Transverse colon (tissue), 3 donors: ENCODE measurements at regions not wholly inside any gene's neighbourhood (a gene's known extent, or its start where the extent isn't known, plus 50 kb on each side); places are given as distances from the start of the nearest gene placed in this dataset.

ENCODE experiments used
- CTCF ChIP-seq, 5 experiments: fragments of 200-600 bp in 3 of 5; fragments of 450-650 bp in 2 of 5; sonication (generic) in 3 of 5; IDR thresholded peaks; 1 replicate in 2 of 5; 2 replicates in 3 of 5; pipeline ENCODE4 v1.5.1; 2016 to 2017; ENCODE audit warnings: antibody characterized with exemption in 5 of 5, inconsistent platforms in 3 of 5, mild to moderate bottlenecking in 2 of 5, moderate library complexity in 1 of 5
- POLR2A ChIP-seq: fragments of 450-650 bp; IDR thresholded peaks from one replicate; pipeline ENCODE4 v1.6.1; 2016; ENCODE audit warnings: antibody characterized with exemption, mild to moderate bottlenecking, moderate library complexity

DNA sequence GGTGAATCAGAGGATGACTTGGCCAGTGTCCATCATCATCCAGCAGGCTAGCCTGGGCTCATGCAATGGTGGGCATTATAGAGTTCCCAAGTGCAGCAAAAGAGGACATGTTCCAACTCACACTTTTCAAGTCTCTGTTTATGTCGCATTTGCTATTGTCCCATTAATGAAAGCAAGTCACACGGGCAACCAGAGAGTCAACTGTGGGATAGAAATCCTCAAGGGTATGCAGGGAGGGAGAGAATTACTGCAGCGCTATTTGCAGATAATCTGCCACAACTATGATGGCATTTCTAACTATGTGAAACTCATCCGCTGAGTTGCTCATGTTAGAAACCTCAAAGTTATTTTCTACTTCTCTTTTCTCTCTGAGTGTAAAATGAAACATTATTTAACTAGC is 78.5 kb upstream of the TAB3 start:
- TF ChIP-seq CTCF (IDR thresholded peaks at IDR 0.05), result no peak
- TF ChIP-seq POLR2A, result no peak
